Activated CD4-positive, alpha-beta T cell treated with anti-CD3 and anti-CD28 coated beads, Interleukin-2, amount 50 U/mL, for 48 hours (primary cell): ENCODE measurements at regions not wholly inside any gene's neighbourhood (a gene's known extent, or its start where the extent isn't known, plus 50 kb on each side); places are given as distances from the start of the nearest gene placed in this dataset.
"Not testable (repeated sequence)": the region's sequence is repeated elsewhere in the genome, so short reads cannot be mapped to it uniquely, and the experiment has no call there.

ENCODE experiments used
- DNase-seq, 2 experiments: peaks; one replicate each; pipeline ENCODE4 v3.0.0-alpha.2; 2020

DNA sequence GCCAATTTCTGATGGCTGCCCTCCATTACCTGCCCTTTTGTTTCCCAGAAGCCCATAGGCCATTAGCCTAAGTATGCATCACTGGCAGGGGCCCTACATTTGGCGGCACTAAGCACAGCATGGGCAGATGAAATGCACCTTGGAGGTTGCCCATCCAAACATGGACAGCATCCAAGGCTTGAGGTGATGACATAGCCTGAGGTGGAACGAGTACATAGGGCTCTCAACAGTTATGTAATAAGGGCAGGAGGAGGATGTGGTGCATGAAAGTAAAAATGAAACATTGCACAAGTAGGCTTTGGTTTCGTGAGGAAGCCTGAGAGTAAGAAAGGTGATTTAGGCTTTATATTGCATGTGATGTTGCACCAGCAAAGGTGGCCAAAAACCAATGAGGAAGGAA lies 148.1 kb downstream of the FAM76B start:
- no peak for DNase-seq

DNA sequence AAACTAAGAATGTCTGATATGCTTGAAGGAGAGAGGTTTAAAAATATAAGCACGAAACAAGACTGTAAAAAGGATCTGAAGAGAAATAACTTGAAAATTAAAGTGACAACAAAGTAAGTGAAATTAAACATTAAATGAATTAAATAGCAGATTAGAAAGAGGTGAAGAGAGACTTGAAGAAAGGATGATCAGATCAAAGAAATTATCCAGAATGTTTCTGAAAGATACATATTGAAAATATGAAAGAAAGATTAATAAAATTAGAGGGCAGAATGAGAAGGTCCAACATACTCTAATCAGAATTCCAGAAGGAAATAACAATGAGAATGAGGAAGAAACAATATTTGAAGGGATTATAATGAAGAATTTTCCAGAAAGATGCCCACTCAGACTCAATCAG lies 151.1 kb downstream of the FAM76B start:
- no peak for DNase-seq

GRCh38 chr11:95625164-95625900 lies 164.2 kb downstream of the FAM76B start:
- DNase-seq = no peak

DNA sequence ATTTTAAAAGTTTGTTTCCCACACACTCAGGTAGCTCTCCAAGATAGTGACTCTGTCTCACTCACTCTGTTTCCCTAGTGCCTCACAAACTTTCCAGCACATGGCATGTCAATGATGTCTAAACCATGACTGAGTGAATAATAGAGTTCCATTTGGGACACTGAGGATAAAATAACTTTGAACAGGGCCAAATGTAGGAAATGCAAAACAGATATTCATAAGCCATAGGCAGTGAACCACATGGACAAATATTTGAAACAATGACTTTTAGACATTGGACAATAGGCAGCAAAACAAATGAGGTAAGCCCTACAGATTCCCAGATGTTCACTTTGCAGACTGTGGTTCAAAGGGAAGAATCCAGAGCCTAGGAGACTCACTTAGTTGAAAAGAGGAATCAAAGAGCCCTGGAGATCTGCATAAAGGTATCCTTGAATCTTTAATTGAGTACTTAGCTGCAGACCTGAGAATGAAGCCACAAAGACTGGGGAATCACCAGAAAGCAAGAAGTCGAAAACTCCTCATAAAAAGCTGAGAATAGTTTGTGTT lies 173.3 kb downstream of the FAM76B start:
- no peak for DNase-seq

GRCh38 chr11:95611827-95612226 lies 177.8 kb downstream of the FAM76B start:
- DNase-seq = no peak

- not testable (repeated sequence) for DNase-seq
Observed at GRCh38 chr11:95610185-95610584, 179.4 kb downstream of the FAM76B start.

- no peak for DNase-seq
Observed at GRCh38 chr11:95608093-95608492, 181.5 kb downstream of the FAM76B start.

- no peak for DNase-seq
Observed at GRCh38 chr11:95606824-95607223, 182.8 kb downstream of the FAM76B start.

DNA sequence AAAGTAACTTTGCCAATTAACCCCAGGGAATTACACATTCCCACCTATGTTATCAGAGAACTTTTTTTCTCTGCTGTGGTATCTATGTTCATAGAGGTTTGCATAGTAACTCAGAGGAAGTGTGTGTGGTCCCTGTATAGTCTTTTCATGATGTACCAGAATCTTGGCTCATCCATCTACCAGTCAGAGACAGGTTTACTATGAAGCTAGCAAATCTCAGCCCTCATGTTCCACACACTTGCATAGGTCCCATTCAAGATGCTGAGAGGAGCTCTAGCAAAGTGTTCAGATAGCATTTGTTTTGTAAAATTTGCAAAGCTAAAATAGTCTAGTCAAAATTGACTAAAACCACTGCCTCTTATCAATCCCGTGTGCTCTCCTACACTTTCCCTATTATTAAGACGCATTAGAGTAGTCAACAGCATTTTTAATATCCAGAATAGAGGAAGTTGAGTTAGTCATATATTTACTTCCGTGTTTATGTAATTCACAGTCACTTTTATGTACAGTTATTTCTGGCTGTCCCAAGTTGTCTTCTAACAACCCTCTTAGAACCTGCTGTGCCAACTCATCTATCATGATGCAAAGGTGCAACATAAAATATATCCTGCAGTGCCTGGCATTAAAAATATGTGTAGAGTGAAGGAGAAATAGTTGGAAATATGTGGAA lies 184.2 kb downstream of the FAM76B start:
- DNase-seq = no peak

- peak; percentile 9 to 31 for DNase-seq
Observed at GRCh38 chr11:95599959-95600586, 189.5 kb downstream of the FAM76B start.

- DNase-seq = no peak
Observed at GRCh38 chr11:95595973-95596489, 193.6 kb downstream of the FAM76B start.

- DNase-seq = no peak
Observed at GRCh38 chr11:95595541-95595940, 194.0 kb downstream of the FAM76B start.

- no peak for DNase-seq
Observed at GRCh38 chr11:95593111-95593510, 196.5 kb downstream of the FAM76B start.

- no peak for DNase-seq
Observed at GRCh38 chr11:95592471-95592870, 197.1 kb downstream of the FAM76B start.

DNA sequence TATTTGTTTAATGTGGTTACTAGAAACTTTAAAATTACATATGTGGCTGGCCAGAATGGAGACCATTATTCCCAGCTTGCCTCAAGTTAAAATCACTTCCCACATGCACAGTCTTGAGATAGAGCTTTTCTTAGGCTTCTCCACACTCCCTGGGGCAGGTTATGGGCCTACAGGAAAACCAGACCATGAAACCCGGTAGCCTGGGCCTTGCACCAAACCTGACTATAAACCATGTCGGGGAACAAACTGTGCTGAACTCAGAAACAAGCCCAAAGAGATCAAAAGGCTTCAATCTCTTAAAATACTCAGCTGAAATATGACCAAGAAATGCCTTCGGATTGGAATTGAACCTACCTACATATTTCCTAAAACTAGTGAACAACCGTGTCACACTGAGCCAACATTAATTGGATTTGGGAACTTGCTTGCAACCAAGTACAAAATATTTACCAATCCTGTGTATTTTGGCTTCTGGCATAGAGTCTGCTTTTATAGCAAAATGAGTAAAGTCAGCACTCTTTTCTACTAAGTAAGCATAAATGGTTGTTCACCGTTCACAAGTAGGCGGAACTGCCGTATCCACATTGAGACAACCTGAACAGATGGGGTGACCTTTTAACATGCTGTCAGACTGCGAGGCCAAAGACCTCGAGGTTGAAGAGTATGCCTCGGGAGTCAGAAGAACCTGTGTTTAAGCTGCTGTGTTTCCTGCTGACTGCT lies 199.5 kb downstream of the FAM76B start:
- DNase-seq = no peak

DNA sequence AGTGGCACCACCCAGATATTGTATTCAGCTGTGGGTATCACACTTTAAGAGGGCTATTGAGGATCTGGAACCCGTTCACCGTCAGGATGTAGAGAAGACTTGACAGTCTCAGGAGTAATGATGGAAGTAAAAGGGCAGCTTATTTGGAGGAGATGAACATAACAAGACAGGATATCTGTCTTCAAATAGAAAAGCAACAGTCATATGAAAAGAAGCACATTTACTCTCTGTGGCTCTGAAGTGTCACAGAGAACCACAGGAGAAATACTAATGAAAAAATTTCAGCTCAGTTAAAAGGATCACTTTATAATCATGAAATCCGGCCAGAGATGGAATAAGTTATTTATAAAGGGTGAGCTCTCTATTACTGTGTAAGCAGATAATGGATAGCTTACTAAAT lies 200.8 kb downstream of the FAM76B start:
- no peak for DNase-seq

DNA sequence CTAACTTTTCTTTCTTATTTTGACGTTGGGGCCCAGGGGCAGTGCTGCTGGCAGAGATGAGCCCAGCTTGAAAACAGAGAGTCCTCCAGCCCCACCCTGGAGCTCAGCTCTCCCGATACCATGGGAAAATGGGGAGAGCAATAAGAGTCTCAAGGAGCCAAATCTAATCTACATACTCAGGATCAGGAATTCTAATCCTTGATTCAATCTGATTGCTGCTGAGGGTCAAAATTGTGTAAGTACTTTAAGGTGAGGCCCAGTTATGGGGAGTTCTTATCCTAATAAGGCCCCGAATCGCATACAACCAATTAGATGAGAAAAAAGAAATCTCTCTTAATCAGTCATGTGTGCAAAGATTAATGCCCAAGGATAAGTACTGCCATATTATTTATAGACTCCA lies 202.9 kb downstream of the FAM76B start:
- DNase-seq = no peak

DNA sequence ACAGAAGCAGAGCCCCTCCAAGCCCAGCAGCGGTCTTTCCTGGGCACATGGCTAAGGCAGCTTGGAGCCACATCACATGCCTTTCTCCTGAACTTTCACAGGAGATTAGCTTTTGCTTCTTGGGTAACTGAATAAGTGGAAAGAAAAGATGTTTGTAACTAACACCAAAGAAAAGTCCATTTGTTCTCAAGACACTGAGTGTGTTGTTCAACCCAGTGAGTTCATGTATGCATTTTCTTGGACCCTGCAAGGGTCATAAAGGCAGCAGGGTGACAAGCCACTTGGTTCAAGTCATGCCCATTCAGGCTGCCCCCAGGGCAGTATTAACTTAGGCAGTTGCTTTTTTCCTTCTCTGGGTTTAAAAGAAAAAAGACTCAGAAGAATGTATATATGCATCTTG lies 203.4 kb downstream of the FAM76B start:
- no peak for DNase-seq

GRCh38 chr11:95585752-95586077 lies 203.9 kb downstream of the FAM76B start:
- DNase-seq = no peak

DNA sequence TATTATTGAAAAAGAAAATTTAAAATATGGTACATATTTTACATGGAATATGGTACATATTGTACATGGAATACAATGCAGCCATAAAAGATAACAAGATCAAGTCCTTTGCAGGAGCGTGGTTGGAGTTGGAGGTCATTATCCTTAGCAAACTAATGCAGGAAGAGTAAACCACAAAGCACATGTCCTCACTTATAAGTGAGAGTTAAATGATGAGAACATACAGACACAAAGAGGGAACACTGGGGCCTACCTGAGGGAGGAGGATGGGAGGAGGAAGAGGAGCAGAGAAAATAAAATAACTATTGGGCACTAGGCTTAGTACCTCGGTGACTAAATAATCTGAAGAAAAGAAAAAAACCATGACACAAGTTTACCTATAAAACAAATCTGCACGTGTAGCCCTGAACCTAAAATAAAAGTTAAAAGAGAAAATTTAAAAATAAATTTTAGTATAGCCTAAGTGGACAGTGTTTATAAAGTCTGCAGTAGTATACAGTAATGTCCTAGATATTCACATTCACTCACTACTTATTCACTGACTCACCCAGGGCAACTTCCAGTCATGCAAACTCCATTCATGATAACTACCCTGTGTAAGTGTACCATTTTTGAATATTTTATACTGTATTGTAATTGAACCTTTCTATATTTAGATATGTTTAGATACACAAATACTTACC lies 204.4 kb downstream of the FAM76B start:
- no peak for DNase-seq

DNA sequence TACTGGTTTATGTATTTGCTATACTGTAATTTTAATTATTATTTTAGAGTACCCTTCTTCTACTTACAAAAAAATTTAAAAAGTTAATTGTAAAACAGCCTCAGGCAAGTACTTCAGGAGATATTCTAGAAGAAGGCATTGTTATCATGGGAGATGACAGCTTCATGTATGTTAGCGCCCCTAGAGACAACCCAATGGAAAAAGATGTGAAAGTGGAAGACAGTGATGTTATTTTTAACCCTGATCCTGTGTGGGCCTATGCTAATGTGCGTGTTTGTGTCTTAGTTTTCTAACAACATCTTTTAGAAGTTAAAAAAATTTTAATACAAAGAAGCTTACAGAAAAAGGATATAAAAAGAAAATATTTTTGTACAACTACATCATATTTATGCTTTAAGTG lies 205.0 kb downstream of the FAM76B start:
- no peak for DNase-seq

DNA sequence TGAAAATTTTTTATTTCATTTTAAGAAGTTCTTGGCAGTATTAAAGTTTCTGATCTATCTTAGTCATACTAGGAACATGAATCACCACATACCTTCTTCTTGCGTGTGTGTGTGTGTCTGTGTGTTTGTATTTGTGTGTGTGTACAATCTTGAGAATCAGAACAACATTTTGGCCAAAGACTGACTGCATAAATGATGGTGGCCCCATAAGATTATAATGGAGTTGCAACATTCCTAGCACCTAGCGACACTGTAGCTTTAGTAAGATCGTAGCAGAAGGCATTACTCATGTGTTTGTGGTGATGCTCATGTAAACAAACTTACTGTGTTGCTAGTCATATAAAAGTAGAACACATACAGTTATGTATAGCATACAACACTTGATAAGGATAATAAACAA lies 205.4 kb downstream of the FAM76B start:
- no peak for DNase-seq
